GM18951 (cell line): ENCODE measurements at regions not wholly inside any gene's neighbourhood (a gene's known extent, or its start where the extent isn't known, plus 50 kb on each side); places are given as distances from the start of the nearest gene placed in this dataset.

ENCODE experiments used
- POLR2A ChIP-seq: IDR thresholded peaks from 4 replicates; pipeline ENCODE4 v1.6.1; 2011; ENCODE audit warnings: mild to moderate bottlenecking; ENCODE audit not compliant: insufficient read length, insufficient read depth; ENCODE audit errors: extremely low read depth
- in situ Hi-C: fragments of 300-500 bp; cut with MboI; formaldehyde crosslinking; loops from one replicate; pipeline ENCODE4 v1.12.0; 2022; ENCODE audit warnings: low sequenced_read_pairs, mixed read lengths, inconsistent platforms; ENCODE audit not compliant: unreplicated experiment

- no peak for TF ChIP-seq POLR2A
- in situ Hi-C loops: no loop called here
Measured at GRCh38 chr16:13393816-13394215, 492.4 kb downstream of the SHISA9 start.

- in situ Hi-C loops: no loop called here
- TF ChIP-seq POLR2A: no peak
Measured at GRCh38 chr16:13394488-13394887, 493.1 kb downstream of the SHISA9 start.

DNA sequence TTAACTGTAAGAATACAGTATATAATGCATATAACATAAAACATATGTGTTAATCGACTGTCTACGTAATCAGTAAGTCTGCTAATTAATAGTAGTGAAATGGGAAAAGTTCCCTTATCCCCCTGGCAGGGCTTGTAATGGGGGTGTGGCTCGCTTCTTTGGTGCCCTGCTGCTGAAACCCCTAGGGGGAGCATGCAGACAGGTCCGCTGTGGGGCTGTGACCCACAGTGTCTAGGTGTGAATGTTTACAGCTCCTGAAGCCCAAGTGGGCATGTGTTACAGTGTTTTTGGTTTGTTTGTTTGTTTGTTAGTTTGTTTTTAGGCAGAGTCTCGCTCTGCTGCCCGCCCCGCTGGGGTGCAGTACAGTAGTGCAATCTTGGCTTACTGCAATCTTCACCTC lies 495.7 kb downstream of the SHISA9 start:
- in situ Hi-C loops: no loop called here
- no peak for TF ChIP-seq POLR2A

GRCh38 chr16:13401641-13402040 lies 500.2 kb downstream of the SHISA9 start:
- in situ Hi-C loops: no loop called here
- TF ChIP-seq POLR2A: no peak

GRCh38 chr16:13402601-13403000 lies 501.2 kb downstream of the SHISA9 start:
- in situ Hi-C loops: no loop called here
- no peak for TF ChIP-seq POLR2A

DNA sequence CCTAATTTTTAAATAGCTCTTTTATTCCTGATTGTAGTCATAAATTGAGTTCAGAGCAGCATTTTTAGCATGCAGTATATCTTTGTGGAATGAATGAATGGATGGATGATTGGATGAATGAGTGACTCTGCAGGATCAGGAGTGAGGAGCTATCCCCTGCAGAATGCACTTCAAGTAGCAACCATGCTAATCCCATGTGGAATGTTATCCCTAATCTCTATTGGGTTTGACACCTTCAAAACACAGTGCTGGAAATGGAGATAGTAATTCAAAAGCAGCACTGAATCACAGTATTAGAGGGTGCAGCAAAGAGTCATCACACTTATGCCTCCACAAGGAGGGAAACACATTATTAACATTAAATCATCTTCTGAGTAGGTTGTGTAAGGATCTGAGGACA lies 501.9 kb downstream of the SHISA9 start:
- no peak for TF ChIP-seq POLR2A
- in situ Hi-C loops: no loop called here

DNA sequence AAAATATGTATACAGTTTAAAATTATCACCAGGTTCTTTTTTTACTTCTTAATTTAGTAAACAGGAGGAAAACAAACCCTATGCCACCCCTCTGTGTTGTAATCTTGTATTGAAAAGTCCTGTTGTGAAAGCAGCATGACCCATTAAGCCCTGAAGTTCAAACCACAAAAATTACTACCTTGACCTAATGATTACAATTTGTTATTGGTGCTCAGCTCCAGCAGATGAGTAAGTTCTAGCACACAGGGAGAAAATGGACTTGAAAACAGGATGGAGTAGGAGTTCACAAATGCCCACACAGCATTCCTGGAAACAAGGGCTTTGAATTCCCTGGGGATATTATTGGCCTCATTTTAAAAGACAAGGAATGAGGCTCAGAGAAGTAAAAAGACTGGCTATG lies 505.8 kb upstream of the ERCC4 start:
- in situ Hi-C loops: no loop called here
- no peak for TF ChIP-seq POLR2A

- TF ChIP-seq POLR2A: no peak
Measured at GRCh38 chr16:13419589-13419988, 500.4 kb upstream of the ERCC4 start.

DNA sequence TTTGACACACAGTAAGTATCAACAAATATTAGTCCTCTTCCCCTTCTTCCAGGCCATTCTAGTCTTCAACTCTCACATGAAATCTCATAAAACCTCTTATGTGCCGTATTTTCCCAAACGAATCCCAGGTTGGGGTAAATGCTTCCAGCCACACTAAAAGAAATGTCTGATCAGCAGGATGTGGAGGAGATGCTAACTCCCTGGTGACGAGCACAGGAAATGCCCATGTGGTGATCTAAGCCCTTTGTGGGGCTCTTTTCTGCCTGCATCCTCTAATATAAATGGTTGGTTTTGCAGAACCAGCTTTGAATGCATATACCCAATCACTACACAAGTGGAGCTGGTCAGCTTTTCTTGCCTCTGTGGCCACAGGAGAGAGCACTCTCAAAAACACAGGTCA lies 498.2 kb upstream of the ERCC4 start:
- in situ Hi-C loops: no loop called here
- no peak for TF ChIP-seq POLR2A

More at GRCh38 chr16:13419589-13419988, 500.4 kb upstream of the ERCC4 start:
- in situ Hi-C loops: no loop called here

DNA sequence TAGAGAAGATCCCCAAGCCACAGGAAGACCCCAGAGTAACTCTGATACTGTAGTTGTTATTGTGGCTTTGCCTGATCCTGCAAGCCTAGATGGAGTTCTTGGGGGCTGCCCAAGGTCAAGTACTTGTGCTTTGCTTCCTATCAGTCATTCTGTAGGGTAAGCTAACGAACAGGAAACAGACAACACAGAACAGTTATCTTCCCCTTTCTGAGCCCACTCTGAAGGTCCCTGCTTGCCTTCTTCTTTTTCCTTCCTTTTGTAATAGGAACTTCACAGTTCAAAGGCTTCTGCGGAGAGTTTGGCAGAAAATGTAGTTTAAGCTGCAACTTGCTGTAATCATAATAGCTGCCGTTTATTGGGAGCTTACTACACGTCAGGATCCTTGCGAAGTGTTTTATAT lies 494.1 kb upstream of the ERCC4 start:
- in situ Hi-C loops: no loop called here
- no peak for TF ChIP-seq POLR2A

GRCh38 chr16:13426269-13426668 lies 493.7 kb upstream of the ERCC4 start:
- in situ Hi-C loops: no loop called here
- no peak for TF ChIP-seq POLR2A

DNA sequence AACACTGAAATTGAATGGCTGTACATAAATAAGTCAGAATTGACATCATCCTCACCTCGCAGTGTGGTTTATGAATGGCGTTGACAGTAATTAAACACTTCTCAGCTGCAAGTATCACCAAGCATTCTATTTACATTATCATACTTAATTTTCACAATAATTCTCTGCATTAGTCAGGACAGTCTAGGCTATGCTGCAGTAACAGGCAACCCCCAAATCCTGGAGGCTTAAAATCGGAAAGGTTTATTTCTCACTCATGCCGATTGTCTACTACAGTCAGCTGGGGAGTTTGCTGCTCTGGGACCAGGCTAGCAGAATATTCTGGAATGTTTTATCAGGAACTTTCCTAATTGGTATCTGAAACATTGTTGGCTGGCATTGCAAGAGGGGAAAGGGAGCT lies 493.2 kb upstream of the ERCC4 start:
- in situ Hi-C loops: no loop called here
- no peak for TF ChIP-seq POLR2A

GRCh38 chr16:13427943-13428342 lies 492.0 kb upstream of the ERCC4 start:
- no peak for TF ChIP-seq POLR2A
- in situ Hi-C loops: no loop called here

DNA sequence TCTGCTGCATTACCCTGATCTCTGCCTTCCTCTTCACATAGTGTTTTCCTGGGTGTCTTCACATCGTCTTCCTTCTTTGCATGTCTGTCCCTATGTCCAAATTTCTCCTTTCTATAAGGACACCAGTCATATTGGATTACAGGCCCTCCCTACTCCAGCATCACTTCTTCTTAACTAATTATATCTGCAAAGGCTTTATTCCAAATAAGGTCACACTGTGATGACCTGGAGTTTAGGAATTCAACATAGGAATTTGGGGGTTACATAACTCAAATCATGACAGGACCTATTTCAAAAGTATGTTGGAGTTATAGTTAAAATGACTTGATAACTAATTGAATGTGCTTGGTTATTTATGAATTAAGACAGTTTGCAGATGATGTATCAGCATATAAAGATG lies 490.5 kb upstream of the ERCC4 start:
- TF ChIP-seq POLR2A: no peak
- in situ Hi-C loops: no loop called here

DNA sequence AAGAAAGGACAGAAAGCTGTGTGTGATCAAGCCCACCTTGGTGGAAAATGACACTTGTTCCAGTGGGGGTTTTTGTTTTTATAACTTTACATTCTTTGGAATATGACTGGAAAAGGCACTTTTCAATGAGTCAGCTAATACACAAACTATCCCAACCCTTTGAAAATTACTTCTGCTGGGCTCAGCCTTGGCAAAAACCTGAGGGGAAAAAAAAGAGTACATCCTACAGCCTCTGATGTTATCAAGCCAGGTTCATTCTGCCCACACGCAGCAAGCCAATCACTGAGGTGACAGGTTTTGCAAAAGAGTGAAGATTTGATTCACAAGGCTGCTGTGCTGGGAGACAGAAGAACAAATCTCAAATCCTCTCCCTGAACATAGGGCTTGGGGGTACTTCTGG lies 484.5 kb upstream of the ERCC4 start:
- TF ChIP-seq POLR2A: no peak
- in situ Hi-C loops: no loop called here
